AG09309 (cell line): ENCODE measurements at regions not wholly inside any gene's neighbourhood (a gene's known extent, or its start where the extent isn't known, plus 50 kb on each side); places are given as distances from the start of the nearest gene placed in this dataset.

Source experiments
- DNase-seq: peaks from one replicate; pipeline ENCODE4 v3.0.0-alpha.2; 2010; ENCODE audit warnings: low read depth
- H3K4me3 ChIP-seq: 2 replicates; pipeline ENCODE4 v1.5.1; 2011; ENCODE audit warnings: mild to moderate bottlenecking, low read depth, low read length, moderate library complexity; ENCODE audit not compliant: control insufficient read depth
- TF ChIP-seq, protein P1 (sequence below): IDR thresholded peaks from 2 replicates; pipeline ENCODE4 v1.5.1; 2011; ENCODE audit warnings: mild to moderate bottlenecking, low read depth, low read length, inconsistent platforms; ENCODE audit not compliant: insufficient read depth, control insufficient read depth; ENCODE audit errors: missing control alignments

- H3K4me3 ChIP-seq, result no peak overlapping the region
- DNase-seq, result no peak
- TF ChIP-seq, protein P1, sequence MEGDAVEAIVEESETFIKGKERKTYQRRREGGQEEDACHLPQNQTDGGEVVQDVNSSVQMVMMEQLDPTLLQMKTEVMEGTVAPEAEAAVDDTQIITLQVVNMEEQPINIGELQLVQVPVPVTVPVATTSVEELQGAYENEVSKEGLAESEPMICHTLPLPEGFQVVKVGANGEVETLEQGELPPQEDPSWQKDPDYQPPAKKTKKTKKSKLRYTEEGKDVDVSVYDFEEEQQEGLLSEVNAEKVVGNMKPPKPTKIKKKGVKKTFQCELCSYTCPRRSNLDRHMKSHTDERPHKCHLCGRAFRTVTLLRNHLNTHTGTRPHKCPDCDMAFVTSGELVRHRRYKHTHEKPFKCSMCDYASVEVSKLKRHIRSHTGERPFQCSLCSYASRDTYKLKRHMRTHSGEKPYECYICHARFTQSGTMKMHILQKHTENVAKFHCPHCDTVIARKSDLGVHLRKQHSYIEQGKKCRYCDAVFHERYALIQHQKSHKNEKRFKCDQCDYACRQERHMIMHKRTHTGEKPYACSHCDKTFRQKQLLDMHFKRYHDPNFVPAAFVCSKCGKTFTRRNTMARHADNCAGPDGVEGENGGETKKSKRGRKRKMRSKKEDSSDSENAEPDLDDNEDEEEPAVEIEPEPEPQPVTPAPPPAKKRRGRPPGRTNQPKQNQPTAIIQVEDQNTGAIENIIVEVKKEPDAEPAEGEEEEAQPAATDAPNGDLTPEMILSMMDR, result no peak
Observed at GRCh38 chr11:130666781-130667251, 218.4 kb downstream of the ADAMTS15 start.

GRCh38 chr11:130668751-130669150 is 220.3 kb downstream of the ADAMTS15 start:
- TF ChIP-seq, protein P1, result no peak
- no peak overlapping the region for H3K4me3 ChIP-seq
- DNase-seq, result no peak

DNA sequence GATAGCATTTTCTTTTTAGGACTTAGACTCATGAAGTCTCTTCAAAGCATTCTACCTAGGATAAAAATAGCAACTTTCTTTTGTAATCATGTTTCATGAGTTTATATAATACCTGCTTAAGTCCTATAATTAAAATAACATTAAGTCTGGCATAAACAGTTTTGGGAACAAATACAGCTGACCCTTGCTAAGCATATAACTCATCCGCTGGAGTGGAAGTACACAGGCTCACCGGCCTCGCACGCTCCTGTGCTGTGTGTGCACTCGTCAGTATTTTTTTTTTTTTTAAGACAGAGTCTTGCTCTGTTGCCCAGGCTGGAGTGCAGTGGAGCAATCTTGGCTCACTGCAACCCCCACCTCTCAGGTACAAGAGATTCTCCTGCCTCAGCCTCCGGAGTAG is 221.8 kb downstream of the ADAMTS15 start:
- TF ChIP-seq, protein P1, result no peak
- H3K4me3 ChIP-seq, result no peak overlapping the region
- DNase-seq, result no peak

GRCh38 chr11:130671801-130672700 is 223.6 kb downstream of the ADAMTS15 start:
- no peak overlapping the region for H3K4me3 ChIP-seq
- TF ChIP-seq, protein P1, result no peak
- peak; percentile 66 for DNase-seq

- H3K4me3 ChIP-seq, result no peak overlapping the region
- DNase-seq, result no peak
- TF ChIP-seq, protein P1, result no peak
Observed at GRCh38 chr11:130672911-130673310, 224.5 kb downstream of the ADAMTS15 start.

GRCh38 chr11:130673698-130674097 is 225.3 kb downstream of the ADAMTS15 start:
- TF ChIP-seq, protein P1, result no peak
- DNase-seq, result no peak
- no peak overlapping the region for H3K4me3 ChIP-seq
